Activated CD4-positive, alpha-beta memory T cell treated with anti-CD3 and anti-CD28 coated beads for 36 hours (primary cell): ENCODE measurements at regions not wholly inside any gene's neighbourhood (a gene's known extent, or its start where the extent isn't known, plus 50 kb on each side); places are given as distances from the start of the nearest gene placed in this dataset.

Source experiments
- CTCF ChIA-PET: fragments of 350-600 bp; sonication (Branson Sonifier 250); formaldehyde crosslinking; loops from one replicate; lab custom pipeline; 2021; ENCODE audit warnings: antibody characterized with exemption, inconsistent platforms; lab: Charles Lee
- POLR2A ChIA-PET: fragments of 350-600 bp; sonication (Branson Sonifier 250); formaldehyde crosslinking; loops from one replicate; lab custom pipeline; 2021; ENCODE audit warnings: antibody characterized with exemption; lab: Charles Lee
- DNase-seq: peaks from one replicate; pipeline ENCODE4 v3.0.0-alpha.2; 2020
- H3K27ac Mint-ChIP-seq: one replicate; pipeline ENCODE4 v1.8.0; 2021; ENCODE audit warnings: mixed read lengths
- H3K27me3 Mint-ChIP-seq: one replicate; pipeline ENCODE4 v1.8.0; 2021; ENCODE audit warnings: mixed read lengths
- H3K36me3 Mint-ChIP-seq: one replicate; pipeline ENCODE4 v1.8.0; 2021; ENCODE audit warnings: mixed read lengths
- H3K4me1 Mint-ChIP-seq: one replicate; pipeline ENCODE4 v1.8.0; 2021; ENCODE audit warnings: low read depth, mixed read lengths
- H3K4me3 Mint-ChIP-seq: one replicate; pipeline ENCODE4 v1.8.0; 2021; ENCODE audit warnings: mild to moderate bottlenecking, mixed read lengths
- H3K9me3 Mint-ChIP-seq: one replicate; pipeline ENCODE4 v1.8.0; 2021; ENCODE audit warnings: mixed read lengths
- intact Hi-C: fragments of 100-400 bp; cut with micrococcal nuclease; formaldehyde crosslinking; loops from one replicate; pipeline ENCODE4 v1.15.1; 2023

- Mint-ChIP-seq H3K4me1 (no peaks in the 10 kb centered on the region), H3K4me3 (no peak overlapping the region), H3K27me3 (peaks cover 13% of the 10 kb centered on the region), H3K27ac (no peak overlapping the region), H3K9me3 (no peaks in the 10 kb centered on the region), H3K36me3 (no peaks in the 10 kb centered on the region)
- intact Hi-C loops = no loop called here
- no peak for DNase-seq
- CTCF ChIA-PET = no interaction called here
- POLR2A ChIA-PET = no interaction called here
Observed at GRCh38 chr20:63133481-63134091, 82.3 kb downstream of the YTHDF1 start.

DNA sequence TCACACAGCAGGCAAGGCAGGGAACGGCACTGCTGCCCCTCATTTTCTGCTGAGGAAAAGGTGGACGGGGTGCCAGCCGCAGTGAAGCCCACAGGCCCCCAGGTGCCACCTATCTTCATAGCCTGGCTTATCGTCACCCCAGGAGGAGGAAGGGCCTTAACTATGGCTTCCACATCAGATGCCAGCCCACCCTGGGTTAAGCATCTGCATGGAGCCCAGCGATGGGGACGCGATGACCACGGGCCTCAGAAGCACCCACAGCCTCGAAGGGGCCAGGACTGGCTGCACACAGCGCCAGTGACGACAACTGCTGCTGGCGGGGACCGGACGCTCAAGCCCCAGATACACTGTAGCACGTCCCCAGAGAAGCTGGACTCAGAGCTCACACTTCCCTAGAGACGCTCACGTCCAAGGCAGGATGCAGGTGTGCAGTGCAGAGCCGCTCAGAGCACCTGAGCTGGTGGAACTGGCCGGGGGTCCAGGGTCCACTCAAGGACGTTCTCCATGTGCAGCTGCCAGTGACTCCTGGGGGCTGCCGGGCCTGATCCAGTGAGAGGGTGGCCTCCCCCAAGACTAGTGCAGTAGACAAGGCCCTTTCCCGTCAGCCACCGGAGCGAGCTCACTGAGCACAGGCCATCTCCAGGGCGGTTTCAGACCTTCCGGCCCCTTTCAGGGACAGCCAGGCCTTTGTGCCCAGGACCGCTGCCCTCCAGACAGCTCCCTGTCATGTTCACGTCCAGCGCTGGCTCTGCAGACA lies 83.0 kb downstream of the YTHDF1 start:
- no peak overlapping the region for H3K4me3 Mint-ChIP-seq
- no peaks in the 10 kb centered on the region for H3K36me3 Mint-ChIP-seq
- DNase-seq = no peak
- intact Hi-C loops = no loop called here
- H3K4me1 Mint-ChIP-seq = no peaks in the 10 kb centered on the region
- H3K9me3 Mint-ChIP-seq = no peaks in the 10 kb centered on the region
- ChIA-PET CTCF (no interaction called here), POLR2A (no interaction called here)
- no peak overlapping the region for H3K27ac Mint-ChIP-seq
- H3K27me3 Mint-ChIP-seq = peaks cover 13% of the 10 kb centered on the region

GRCh38 chr20:63132131-63132714 lies 83.7 kb downstream of the YTHDF1 start:
- no peaks in the 10 kb centered on the region for H3K36me3 Mint-ChIP-seq
- intact Hi-C loops = no loop called here
- no peaks in the 10 kb centered on the region for H3K9me3 Mint-ChIP-seq
- CTCF ChIA-PET = no interaction called here
- H3K27ac Mint-ChIP-seq = no peak overlapping the region
- POLR2A ChIA-PET = no interaction called here
- DNase-seq = no peak
- no peaks in the 10 kb centered on the region for H3K4me1 Mint-ChIP-seq
- H3K27me3 Mint-ChIP-seq = peaks cover 13% of the 10 kb centered on the region
- H3K4me3 Mint-ChIP-seq = no peak overlapping the region

GRCh38 chr20:63130658-63131577 lies 85.0 kb downstream of the YTHDF1 start:
- Mint-ChIP-seq H3K27ac (no peak overlapping the region), H3K9me3 (no peaks in the 10 kb centered on the region), H3K4me1 (no peaks in the 10 kb centered on the region), H3K36me3 (no peaks in the 10 kb centered on the region), H3K27me3 (peaks cover 16% of the 10 kb centered on the region), H3K4me3 (no peak overlapping the region)
- POLR2A ChIA-PET = interaction anchor here (0.7 kb wide), 1 partner anchor 939 kb away, joined by 3 read pairs; no protein-coding TSS in a partner anchor
- CTCF ChIA-PET = no interaction called here
- no peak for DNase-seq
- intact Hi-C loops = no loop called here

GRCh38 chr20:63129991-63130657 lies 85.8 kb downstream of the YTHDF1 start:
- Mint-ChIP-seq H3K36me3 (no peaks in the 10 kb centered on the region), H3K9me3 (no peaks in the 10 kb centered on the region), H3K4me3 (no peak overlapping the region), H3K27me3 (peaks cover 16% of the 10 kb centered on the region), H3K4me1 (no peaks in the 10 kb centered on the region), H3K27ac (no peak overlapping the region)
- intact Hi-C loops = no loop called here
- DNase-seq = no peak
- POLR2A ChIA-PET = no interaction called here
- CTCF ChIA-PET = no interaction called here

DNA sequence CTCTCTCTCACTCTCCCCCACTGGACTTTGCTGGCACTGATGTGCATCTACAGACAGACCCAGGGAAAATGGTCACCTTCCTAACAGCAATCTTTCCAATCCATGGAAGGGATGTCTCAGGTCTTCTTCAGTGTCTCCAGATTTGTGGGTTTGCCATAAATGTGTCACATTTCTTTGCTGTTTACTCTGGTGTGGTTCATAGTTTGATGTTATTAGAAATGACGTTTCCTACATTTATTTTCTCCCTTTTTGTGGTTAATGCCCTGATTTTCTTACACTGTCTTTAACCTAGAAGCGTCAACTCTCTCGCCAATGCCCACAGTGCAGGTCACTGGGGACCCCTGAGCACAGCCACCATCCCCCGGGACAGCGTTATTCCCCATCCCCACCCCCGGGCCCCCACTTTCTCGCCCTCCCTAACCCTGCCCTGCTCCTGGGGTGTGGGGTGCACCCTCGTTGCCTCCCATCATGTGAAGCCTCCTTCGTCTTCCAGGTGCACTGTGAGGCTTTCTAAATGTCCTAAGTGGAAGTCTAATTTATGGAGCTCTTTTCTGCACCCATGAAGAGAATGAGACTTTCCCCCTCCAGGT lies 86.5 kb downstream of the YTHDF1 start:
- no peaks in the 10 kb centered on the region for H3K9me3 Mint-ChIP-seq
- peaks cover 18% of the 10 kb centered on the region for H3K27me3 Mint-ChIP-seq
- no peaks in the 10 kb centered on the region for H3K4me1 Mint-ChIP-seq
- intact Hi-C loops = no loop called here
- no peak for DNase-seq
- CTCF ChIA-PET = no interaction called here
- H3K4me3 Mint-ChIP-seq = no peak overlapping the region
- no peaks in the 10 kb centered on the region for H3K36me3 Mint-ChIP-seq
- POLR2A ChIA-PET = no interaction called here
- no peak overlapping the region for H3K27ac Mint-ChIP-seq

DNA sequence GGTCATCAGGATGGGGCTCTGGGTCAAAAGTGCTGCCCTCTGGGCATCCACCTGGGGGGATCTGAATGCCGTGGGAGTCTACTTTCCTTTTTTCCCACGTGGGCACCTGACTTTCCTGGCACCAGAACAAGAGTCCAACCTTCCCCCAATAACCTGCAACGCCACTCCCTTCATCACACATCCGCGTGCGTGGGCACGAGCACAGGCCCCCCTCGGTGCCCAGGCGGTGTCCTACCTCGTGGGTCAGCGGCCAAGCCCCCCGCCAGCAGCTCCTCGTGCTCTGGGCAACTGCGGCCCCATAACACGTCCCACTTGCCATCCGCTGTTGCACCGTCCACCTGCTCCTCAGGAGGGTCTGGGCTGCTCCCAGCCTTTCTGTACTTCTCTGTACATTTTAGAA lies 87.0 kb downstream of the YTHDF1 start:
- POLR2A ChIA-PET = no interaction called here

GRCh38 chr20:63128367-63128766 lies 87.6 kb downstream of the YTHDF1 start:
- intact Hi-C loops = no loop called here
- no peaks in the 10 kb centered on the region for H3K9me3 Mint-ChIP-seq
- no peak overlapping the region for H3K27ac Mint-ChIP-seq
- H3K27me3 Mint-ChIP-seq = peaks cover 21% of the 10 kb centered on the region
- no peak for DNase-seq
- no peaks in the 10 kb centered on the region for H3K36me3 Mint-ChIP-seq
- ChIA-PET POLR2A (no interaction called here), CTCF (no interaction called here)
- no peaks in the 10 kb centered on the region for H3K4me1 Mint-ChIP-seq
- H3K4me3 Mint-ChIP-seq = no peak overlapping the region

More for the DNA sequence above, 87.0 kb downstream of the YTHDF1 start:
- Mint-ChIP-seq H3K4me1 (no peaks in the 10 kb centered on the region), H3K4me3 (no peak overlapping the region), H3K27ac (no peak overlapping the region), H3K36me3 (no peaks in the 10 kb centered on the region), H3K9me3 (no peaks in the 10 kb centered on the region), H3K27me3 (peaks cover 21% of the 10 kb centered on the region)
- intact Hi-C loops = no loop called here
- no peak for DNase-seq
- CTCF ChIA-PET = no interaction called here

- intact Hi-C loops = no loop called here
- peaks cover 21% of the 10 kb centered on the region for H3K27me3 Mint-ChIP-seq
- no peaks in the 10 kb centered on the region for H3K4me1 Mint-ChIP-seq
- DNase-seq = no peak
- no peak overlapping the region for H3K4me3 Mint-ChIP-seq
- H3K36me3 Mint-ChIP-seq = no peaks in the 10 kb centered on the region
- H3K9me3 Mint-ChIP-seq = no peaks in the 10 kb centered on the region
- ChIA-PET POLR2A (no interaction called here), CTCF (no interaction called here)
- H3K27ac Mint-ChIP-seq = no peak overlapping the region
Observed at GRCh38 chr20:63127700-63128364, 88.1 kb downstream of the YTHDF1 start.

GRCh38 chr20:63126876-63127699 lies 88.8 kb downstream of the YTHDF1 start:
- no peaks in the 10 kb centered on the region for H3K9me3 Mint-ChIP-seq
- H3K27ac Mint-ChIP-seq = no peak overlapping the region
- CTCF ChIA-PET = no interaction called here
- intact Hi-C loops = no loop called here
- peaks cover 19% of the 10 kb centered on the region for H3K27me3 Mint-ChIP-seq
- H3K36me3 Mint-ChIP-seq = no peaks in the 10 kb centered on the region
- POLR2A ChIA-PET = no interaction called here
- no peak overlapping the region for H3K4me3 Mint-ChIP-seq
- no peak for DNase-seq
- H3K4me1 Mint-ChIP-seq = no peaks in the 10 kb centered on the region
